ENCODE measurements at regions not wholly inside any gene's neighbourhood (a gene's known extent, or its start where the extent isn't known, plus 50 kb on each side); places are given as distances from the start of the nearest gene placed in this dataset.

GRCh38 chr3:177435301-177435700 is 238.0 kb upstream of the TBL1XR1 start:
- Histone ChIP-seq H3K79me2 (no peaks in the 10 kb centered on the region), H3K27me3 (ENCODE audit: control insufficient read depth, insufficient read depth, low read length) (no peaks in the 10 kb centered on the region), H2AFZ (no peak overlapping the region), H3K4me2 (ENCODE audit: low read length) (no peak overlapping the region), H3K27ac (no peak overlapping the region), H3K9me3 (ENCODE audit: control insufficient read depth, low read length) (no peaks in the 10 kb centered on the region), H3K4me1 (no peaks in the 10 kb centered on the region), H3K36me3 (ENCODE audit: control insufficient read depth, insufficient read depth, low read length) (no peaks in the 10 kb centered on the region), H3K9ac (no peak overlapping the region), H3K4me3 (ENCODE audit: low read depth, low read length) (no peak overlapping the region)
- no peak for TF ChIP-seq CTCF (IDR thresholded peaks at IDR 0.05)

DNA sequence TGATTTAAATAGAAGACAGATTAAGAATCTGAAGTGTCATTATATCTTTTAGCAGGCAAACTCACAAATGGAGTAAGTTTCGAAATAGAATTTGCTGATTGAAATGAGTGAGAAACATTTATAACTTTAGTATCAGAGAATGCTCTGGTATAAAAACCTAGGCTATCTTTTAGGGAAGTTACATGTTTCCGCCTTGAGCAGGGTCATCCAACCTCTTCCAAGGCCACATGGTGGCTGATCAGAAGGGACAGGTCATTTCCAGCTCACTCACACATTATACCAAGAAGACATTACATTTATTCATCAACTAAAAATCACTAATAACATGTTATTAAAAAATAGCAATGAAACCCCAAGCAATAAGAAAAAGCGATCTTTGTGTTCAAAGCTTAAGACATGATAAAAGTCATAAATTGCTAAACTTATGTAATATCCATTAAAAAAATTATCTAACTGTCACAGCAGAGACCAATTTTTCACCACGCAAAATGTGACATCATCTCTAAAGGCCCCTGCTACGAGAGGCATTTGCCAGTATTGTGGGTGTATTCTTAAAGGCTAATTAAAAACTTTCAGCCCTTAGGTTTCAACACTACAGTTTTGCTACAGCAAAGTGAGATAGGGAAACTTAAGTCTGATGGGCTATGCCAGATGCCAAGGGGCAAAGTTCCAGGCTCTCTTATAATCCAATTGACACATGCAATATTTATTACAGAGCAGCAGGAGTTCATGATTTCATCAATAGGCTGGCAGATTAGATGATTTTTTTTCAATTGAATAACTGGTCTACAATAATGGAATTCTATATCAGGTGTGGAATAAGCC is 240.4 kb upstream of the TBL1XR1 start:
- Histone ChIP-seq H3K4me3 (ENCODE audit: low read depth, low read length) (no peak overlapping the region), H3K4me1 (no peaks in the 10 kb centered on the region), H3K4me2 (ENCODE audit: low read length) (no peak overlapping the region), H3K79me2 (no peaks in the 10 kb centered on the region), H3K27ac (no peak overlapping the region), H3K36me3 (ENCODE audit: control insufficient read depth, insufficient read depth, low read length) (no peaks in the 10 kb centered on the region), H2AFZ (no peak overlapping the region), H3K27me3 (ENCODE audit: control insufficient read depth, insufficient read depth, low read length) (no peaks in the 10 kb centered on the region), H3K9me3 (ENCODE audit: control insufficient read depth, low read length) (no peaks in the 10 kb centered on the region), H3K9ac (no peak overlapping the region)
- TF ChIP-seq CTCF (IDR thresholded peaks at IDR 0.05) = no peak

- H3K9ac ChIP-seq = no peak overlapping the region
Observed at GRCh38 chr3:177438596-177439220, 241.4 kb upstream of the TBL1XR1 start.

DNA sequence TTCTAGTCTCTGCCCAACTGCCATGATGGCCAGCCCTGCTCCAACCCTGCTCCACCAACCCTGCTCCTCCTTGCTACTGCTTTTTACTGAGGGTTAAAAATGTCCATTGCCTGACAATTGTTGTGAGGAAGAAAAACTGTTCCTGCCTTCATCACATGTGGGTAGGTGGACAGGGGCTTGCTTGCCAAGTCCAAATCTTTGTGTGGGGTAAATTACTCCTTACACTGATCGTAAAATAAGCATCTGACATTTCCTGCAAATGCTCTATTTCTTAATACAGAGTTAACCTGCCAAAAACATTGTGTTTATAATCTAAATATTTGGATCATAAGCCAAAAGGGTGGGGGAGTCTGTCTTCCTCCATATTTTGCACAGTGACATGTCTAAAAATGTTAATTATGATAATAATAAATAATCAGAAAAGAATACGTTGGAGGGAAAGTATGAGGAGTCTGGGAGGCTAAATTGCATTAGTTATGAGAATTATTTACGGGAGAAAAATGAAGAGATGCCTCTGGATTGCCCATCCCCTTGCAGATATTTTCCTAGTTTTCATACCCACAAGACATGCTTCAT is 242.5 kb upstream of the TBL1XR1 start:
- no peak overlapping the region for H3K27ac ChIP-seq
- no peaks in the 10 kb centered on the region for H3K36me3 ChIP-seq (ENCODE audit: control insufficient read depth, insufficient read depth, low read length)
- no peaks in the 10 kb centered on the region for H3K79me2 ChIP-seq
- no peak for TF ChIP-seq CTCF (IDR thresholded peaks at IDR 0.05)
- H3K4me2 ChIP-seq (ENCODE audit: low read length) = no peak overlapping the region
- H2AFZ ChIP-seq = no peak overlapping the region
- H3K4me1 ChIP-seq = peaks cover 3% of the 10 kb centered on the region
- H3K4me3 ChIP-seq (ENCODE audit: low read depth, low read length) = no peak overlapping the region
- no peaks in the 10 kb centered on the region for H3K27me3 ChIP-seq (ENCODE audit: control insufficient read depth, insufficient read depth, low read length)
- no peaks in the 10 kb centered on the region for H3K9me3 ChIP-seq (ENCODE audit: control insufficient read depth, low read length)
- H3K9ac ChIP-seq = no peak overlapping the region

More at GRCh38 chr3:177438596-177439220, 241.4 kb upstream of the TBL1XR1 start:
- no peak overlapping the region for H3K4me3 ChIP-seq (ENCODE audit: low read depth, low read length)
- H2AFZ ChIP-seq = no peak overlapping the region
- no peak overlapping the region for H3K4me2 ChIP-seq (ENCODE audit: low read length)
- no peak for TF ChIP-seq CTCF (IDR thresholded peaks at IDR 0.05)
- no peaks in the 10 kb centered on the region for H3K27me3 ChIP-seq (ENCODE audit: control insufficient read depth, insufficient read depth, low read length)
- no peaks in the 10 kb centered on the region for H3K79me2 ChIP-seq
- peaks cover 3% of the 10 kb centered on the region for H3K4me1 ChIP-seq
- no peak overlapping the region for H3K27ac ChIP-seq
- H3K36me3 ChIP-seq (ENCODE audit: control insufficient read depth, insufficient read depth, low read length) = no peaks in the 10 kb centered on the region
- no peaks in the 10 kb centered on the region for H3K9me3 ChIP-seq (ENCODE audit: control insufficient read depth, low read length)
